Omental fat pad (tissue), 3 donors: ENCODE measurements at regions not wholly inside any gene's neighbourhood (a gene's known extent, or its start where the extent isn't known, plus 50 kb on each side); places are given as distances from the start of the nearest gene placed in this dataset.

Experiments used
- ATAC-seq: fragments of 150-250 bp; one replicate; pipeline ENCODE4 v1.9.1; 2016; ENCODE audit warnings: mild to moderate bottlenecking, moderate library complexity; ENCODE audit not compliant: low FRiP score
- DNase-seq: peaks from one replicate; pipeline ENCODE4 v3.0.0-alpha.2; 2019; ENCODE audit warnings: low spot score
- CTCF ChIP-seq, 3 donors: fragments of 450-650 bp; IDR thresholded peaks; one replicate each; pipeline ENCODE4 v1.5.1; 2016 to 2017; ENCODE audit warnings: antibody characterized with exemption in 3 of 3, mild to moderate bottlenecking in 3 of 3, moderate library complexity in 2 of 3

- no peak for TF ChIP-seq CTCF (IDR thresholded peaks at IDR 0.05)
- DNase-seq (no peak), ATAC-seq (no peak)
Observed at GRCh38 chr3:73783811-73784210, 159.1 kb upstream of the PDZRN3 start.

DNA sequence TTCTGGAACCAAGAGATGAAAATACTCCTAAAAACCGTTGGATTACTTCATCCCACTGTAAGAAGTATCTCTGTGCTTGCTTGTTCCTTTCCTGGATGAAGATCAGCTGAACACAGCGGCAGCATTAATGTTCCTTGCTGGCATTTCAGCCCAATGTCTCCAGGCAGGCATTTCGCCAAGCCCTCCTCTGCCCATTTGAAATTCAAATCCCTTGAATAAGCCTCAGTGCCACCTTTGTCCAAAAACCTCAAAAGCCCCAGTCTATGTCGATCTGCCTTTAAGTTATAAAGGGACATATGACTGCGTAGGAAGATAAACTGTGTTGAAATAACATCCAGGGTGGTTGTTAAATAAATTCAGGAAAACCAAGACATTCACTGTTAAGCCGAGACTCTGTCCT is 156.8 kb upstream of the PDZRN3 start:
- TF ChIP-seq CTCF (IDR thresholded peaks at IDR 0.05), result no peak
- DNase-seq, result no peak
- ATAC-seq, result no peak

DNA sequence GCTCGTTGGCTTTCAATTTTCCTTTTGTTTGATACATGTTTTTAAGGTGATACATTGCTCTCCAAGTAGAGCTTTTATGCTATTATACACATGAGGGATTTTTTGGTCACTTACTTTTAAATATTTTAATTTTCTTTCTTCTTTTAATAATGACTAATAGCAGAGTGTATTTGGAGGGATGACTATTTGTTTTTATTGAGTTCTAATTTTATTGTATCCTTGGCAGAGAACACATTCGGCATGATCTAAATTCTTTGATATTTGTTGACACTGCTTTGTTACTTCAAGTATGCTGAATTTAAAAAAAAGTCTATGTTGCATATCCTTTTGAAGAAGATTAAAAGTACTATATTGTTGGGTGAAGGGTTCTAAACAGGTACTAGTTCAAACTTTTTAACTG is 149.9 kb upstream of the PDZRN3 start:
- ATAC-seq (no peak), DNase-seq (no peak)
- no peak for TF ChIP-seq CTCF (IDR thresholded peaks at IDR 0.05)

- DNase-seq (no peak), ATAC-seq (no peak)
- TF ChIP-seq CTCF (IDR thresholded peaks at IDR 0.05), result no peak
Observed at GRCh38 chr3:73773233-73773632, 148.5 kb upstream of the PDZRN3 start.

DNA sequence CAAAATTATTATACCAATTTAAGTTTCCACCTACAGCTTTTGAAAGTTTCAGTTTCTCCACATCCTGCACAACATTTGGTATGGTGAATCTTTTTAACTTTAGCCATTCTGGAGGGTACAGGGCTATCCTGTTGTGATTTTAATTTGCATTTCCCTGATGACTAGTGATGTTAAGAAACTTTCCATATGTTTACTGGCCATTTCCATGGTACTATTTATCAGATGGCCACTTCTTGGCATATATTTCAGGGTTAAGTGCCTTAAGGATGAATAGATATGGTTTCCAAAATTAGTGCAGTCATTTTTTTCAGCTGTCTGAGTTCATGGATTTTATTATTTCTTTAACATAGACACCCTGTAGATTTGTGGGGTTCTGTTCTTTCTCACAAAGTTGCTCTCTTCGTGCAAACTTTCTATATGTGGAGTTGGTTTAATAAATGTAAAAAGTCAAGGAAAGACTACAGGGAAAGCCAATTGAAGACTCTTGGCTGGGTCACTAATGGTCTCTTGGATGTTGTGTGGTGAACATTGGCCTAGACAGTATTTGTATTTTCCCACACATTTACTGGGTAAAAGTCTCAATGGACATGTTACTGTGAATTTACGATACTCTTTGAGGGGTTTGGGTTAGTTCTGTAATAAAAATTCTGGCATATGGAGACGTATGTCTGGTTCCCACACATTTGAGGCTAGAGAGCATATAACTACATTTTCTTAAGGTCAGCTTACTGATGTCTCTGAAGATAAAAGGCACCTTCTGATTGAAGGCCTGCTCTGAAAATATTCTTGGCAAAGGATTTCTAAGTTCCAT is 147.5 kb upstream of the PDZRN3 start:
- ATAC-seq, result no peak
- DNase-seq, result no peak
- no peak for TF ChIP-seq CTCF (IDR thresholded peaks at IDR 0.05)

DNA sequence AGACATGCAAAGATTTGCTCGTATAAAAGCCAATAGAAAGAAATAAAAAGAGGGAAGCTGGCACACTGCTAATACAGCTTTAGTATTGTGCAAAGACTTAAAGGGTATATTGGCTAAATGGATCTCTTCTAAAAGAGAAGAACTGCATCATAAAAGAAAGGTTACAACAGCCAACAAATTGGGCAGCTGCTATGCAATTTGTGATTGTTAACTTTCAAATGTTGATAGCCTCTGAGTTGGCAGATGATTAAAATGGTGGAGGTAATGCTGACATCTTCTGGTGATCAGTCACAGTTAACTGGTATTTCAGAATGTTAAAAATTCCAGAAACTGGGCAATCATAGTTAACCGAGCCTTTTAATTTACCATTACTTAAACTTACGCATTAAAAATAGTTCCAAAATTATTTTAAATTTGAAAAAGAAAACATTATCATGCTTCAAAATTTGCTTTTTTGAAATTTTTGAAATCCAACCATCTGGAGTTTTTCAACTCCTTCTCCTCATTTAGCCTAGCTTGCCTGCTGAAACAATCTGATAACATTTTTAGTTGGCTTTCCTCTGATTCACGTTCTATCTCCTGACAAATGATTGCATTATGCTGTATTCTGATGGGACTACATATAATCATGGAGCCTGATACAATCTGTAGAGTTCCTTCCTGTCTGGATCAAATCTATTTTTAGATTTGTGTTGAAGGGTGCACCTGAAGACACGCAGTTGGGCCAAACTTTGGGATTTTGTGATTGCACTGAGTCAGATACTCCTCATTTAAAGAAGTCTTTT is 144.0 kb upstream of the PDZRN3 start:
- no peak for TF ChIP-seq CTCF (IDR thresholded peaks at IDR 0.05)
- DNase-seq (no peak), ATAC-seq (no peak)
